HG03354 (cell line): ENCODE measurements at regions not wholly inside any gene's neighbourhood (a gene's known extent, or its start where the extent isn't known, plus 50 kb on each side); places are given as distances from the start of the nearest gene placed in this dataset.

ENCODE experiments used
- ATAC-seq: cut with Tn5 transposase; IDR thresholded peaks from one replicate; pipeline ENCODE4 v1.9.1; 2021; ENCODE audit warnings: mild to moderate bottlenecking; ENCODE audit not compliant: unreplicated experiment, poor library complexity, severe bottlenecking

DNA sequence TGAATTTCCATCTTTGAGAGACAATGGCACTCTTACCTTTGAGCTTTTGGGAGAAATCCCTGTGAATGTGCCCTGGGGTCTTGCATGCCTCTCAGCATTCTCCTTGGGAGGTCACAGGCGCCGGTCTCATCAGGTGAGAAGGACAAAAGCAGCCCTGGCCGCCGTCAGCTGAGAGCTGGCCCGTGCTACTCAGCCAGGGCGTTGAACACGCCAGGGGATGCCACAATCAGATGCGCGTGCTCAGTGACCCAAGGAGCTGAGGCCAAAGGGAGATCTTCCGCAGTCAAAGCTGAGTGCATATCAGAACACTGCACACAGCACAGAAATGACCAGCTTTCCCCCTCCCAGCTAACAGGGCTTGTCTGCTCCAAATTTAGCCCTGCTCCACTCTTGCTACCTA, 253.6 kb upstream of the NOX3 start:
- no peak for ATAC-seq

DNA sequence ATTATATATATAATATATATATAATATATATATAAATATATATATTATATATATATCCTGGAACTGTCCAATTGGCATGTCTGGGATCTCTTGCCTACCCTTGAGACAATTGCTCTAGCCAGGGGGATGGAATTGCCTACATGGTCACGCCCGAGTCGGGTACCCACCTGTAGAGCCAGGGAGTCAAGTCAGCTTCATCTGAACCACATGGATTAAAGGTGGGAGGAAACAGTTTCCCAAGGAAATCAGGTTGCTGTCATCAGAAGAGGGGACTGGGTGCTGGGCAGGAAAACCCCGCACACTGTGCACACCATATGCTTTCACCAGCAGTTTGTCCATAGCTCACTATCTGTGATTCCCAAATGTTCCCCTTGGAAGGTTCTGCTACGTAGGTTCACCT, 252.5 kb upstream of the NOX3 start:
- ATAC-seq, result no peak

DNA sequence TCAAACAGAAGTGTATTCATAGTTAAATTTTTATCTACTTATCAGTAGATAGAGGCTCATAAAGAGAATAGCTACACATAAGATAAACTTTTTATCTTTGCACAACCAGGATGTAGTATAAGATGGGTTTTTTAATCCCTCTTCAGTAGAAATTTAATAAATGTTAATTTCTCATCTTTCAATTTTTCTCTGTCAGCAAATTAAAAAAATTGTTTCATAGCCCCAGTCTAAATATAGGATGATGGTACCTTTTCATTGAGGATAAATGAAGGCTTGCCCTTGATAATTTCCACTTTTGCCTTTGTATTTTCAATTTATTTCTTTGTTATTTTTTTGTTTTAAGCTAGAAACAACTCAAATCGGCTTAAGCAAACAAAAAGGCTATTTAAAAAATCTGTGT, 251.2 kb upstream of the NOX3 start:
- no peak for ATAC-seq

DNA sequence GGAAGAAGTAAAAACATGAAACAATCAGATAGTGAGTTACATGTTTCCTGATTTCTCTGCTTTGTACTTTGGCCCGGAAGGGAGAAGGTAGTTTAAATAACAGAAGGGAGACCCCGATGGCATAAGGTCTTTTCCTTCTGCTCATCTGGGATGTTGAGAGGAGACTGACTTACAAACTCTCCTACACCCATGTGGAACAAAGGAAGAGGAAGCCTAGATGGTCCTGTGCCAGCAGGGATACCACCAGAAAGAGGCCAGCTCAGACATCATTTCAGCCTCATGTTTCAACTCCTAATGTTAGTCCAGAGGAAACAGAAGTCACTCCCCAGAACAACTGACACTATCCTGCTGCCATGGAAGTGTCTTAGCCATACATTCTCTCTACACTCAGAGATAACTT, 250.7 kb upstream of the NOX3 start:
- ATAC-seq, result no peak

DNA sequence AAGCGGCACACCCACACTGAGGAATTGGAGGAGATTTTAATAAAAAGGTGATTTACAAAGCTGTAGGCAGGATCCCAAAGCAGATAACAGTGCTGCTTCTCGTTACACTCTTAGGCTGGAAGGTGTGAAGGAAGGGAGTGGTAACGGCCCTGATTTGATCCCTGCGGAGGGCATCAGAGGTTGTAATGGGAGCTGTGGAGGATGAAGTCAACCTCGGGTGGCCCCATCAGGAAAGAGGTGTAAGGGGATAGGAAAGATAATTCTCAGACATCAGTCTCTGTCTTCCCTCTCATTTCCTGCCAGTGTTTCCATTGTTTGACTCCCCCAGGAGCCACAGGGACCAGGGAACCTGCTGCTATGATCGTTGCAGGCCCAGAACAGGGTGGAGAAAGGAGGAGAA, 245.7 kb upstream of the NOX3 start:
- no peak for ATAC-seq

DNA sequence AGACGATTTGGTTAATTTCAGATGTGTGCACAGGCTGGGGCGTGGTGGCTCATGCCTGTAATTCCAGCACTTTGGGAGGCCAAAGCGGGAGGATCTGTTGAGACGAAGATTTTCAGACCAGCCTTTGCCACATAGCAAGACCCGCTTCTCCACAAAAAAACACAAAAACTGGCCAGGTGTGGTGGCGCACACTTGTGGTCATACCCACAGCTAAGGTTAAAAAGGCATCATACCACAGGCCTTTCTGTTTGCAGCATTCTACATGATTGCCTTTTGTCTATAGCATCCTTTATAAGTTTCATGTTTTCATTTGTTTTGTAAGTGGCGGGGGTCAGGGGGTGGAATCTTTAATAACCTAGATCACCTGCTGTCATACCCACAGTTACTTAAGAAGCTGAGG, 239.9 kb upstream of the NOX3 start:
- no peak for ATAC-seq

DNA sequence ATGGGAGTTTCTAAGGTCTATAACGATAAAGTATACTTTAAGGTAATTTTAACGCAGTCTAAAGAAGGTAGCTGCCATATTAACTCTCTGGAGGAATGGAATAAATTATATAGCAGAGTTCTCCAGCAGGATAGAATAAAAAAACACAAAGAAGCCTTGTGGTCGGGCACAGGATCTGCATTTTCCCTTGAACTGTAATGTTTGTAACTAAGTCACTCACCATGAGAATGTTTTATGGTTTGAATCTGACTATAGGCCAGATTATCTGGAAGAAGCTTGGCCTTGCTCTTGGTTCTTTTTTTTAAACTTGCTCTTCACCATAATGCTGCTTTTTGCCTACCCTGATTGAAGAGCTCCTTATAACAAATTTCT, 238.8 kb upstream of the NOX3 start:
- no peak for ATAC-seq

DNA sequence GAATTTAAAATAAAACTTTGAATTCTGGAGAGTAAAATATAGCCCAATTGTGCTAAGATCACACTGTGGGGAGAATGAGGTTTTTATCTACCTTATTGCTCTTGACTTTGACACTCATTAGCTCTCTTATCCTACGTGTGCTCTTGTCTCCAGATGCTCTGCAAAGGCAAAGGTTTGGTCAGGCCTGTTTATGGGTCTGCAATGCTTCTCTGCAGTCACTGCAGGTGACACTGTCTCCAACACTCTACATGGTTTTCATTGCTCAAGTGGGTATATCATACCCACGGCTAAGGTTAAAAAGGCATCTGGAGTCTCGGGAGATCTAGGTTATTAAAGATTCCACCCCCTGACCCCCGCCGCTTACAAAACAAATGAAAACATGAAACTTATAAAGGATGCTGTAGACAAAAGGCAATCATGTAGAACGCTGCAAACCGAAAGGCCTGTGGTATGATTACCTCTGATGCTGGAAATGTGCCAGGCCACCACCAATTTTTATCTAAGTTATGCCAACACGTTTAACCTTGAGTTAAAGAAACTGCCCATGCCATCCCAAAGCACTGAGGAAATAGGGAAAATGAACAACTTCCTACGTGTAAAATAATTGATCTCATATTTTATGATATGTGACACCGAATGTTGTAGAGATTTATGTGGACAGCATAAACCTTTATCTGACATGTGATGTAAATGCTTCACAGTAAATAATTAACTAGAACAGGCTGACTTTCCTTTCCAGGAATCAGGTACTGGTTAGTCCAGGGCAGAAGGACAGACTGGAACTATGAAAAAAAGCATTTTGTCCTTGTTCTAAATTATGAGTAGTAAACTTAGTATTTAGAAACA, 238.2 kb upstream of the NOX3 start:
- ATAC-seq, result no peak

DNA sequence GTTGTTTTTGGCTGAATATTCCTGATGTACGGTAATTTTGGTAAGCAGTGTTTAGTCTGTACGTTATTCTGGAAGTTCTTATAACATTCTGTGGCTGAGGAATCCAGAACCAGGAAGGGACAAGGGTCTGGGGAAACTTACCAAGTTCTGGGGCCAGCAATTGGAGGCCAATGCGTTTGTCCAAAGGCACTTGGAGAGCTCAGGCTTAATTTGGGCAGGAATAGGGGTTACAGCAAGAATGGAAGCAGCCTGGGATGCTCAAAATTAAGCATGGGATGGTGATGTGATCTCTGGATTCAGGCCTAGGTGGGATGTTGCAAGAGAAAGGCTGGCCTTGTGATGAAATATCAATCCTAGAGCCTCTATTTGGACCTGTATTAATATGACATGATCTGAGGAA, 235.2 kb upstream of the NOX3 start:
- no peak for ATAC-seq

DNA sequence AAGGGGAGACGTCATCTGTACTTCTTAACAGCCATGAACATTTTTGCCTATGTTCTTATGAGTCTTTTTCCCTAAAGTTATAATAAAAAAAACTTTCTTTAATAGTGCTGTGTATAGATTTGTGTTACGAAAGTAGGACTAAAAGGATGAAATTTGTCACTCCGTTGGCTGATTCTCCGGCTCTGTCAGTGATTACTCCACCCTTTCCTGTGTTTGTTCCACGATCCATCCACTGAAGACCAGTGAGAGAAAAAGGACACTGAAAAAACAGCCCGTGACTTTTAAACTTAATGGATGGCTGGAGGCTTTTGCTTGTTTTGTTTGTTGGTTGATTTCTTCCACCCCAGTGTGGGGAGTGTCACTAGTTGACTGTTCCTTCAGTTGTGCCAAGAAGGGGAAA, 232.0 kb upstream of the NOX3 start:
- ATAC-seq, result no peak

DNA sequence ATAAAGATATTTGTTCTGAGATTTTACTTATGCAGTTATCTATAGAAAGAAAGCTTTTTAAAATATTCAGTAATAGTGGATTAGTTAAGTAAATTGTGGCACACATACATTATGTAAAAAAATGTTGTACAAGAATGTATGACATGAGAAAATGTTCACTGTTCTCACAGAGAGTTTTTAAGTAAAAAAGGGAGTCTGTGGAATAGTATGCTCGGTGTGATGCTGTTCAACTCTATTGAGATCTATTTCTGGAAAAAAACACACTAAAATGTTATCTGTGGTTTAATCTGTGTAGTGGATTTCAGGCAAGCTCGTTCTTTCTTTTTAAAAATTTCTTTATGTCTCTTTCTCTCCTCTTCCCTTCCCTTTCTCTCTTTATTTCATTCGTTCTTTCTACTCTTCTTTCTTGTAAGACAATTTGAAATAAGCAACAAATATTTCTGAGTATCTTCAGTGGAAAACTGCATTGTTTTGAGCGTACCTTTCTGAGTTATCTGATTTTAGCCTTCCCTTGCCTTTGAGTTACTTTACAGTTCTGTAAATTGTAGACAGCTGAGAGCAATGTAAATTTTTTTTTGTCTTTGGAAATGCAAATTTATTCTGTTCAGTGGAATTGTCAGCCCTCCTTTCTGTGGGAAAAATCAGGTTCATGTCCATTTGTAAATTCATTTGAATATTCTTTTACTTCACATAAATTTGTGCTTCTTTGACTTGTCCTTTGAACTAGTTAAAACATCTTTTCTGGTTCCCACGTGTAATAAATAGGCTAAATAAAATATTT, 229.0 kb upstream of the NOX3 start:
- no peak for ATAC-seq

DNA sequence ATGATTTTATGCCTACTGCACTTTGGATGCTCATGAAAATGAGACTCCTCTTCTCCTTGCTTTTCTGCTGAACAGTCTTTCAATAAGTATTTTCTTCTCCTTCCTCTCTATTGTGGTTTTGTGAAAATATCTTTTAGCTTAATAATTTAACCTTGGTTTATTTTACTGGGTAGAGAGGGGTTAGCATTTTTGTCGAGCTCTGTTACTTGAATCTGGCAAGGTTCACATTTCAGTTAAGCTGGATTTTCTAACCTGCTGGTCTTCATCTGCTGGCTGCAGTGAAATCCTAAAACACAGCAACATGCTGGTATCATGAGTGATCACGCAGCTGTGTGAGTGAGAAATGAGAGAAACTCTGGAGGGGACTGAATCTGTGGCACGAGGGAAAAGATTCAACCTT, 222.7 kb upstream of the NOX3 start:
- ATAC-seq, result no peak

DNA sequence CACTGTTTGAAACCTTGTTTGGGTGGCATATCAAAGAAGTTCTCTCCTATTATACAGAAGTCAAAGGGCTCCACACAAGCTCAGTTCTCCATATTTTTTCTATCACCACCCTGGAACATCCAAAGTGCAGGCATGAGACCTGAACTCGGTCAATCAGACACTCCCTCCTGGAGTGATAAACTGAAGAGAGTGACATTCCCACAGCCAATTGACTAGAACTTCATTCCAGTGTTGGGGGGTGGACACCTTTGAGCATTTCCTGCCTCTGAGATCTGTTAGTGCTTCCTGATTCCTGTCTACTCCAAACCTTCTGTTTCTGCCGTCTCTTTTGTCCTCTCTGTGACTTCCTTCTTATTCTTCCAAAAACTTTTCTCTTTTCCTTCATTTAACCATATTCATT, 220.7 kb upstream of the NOX3 start:
- ATAC-seq, result no peak

DNA sequence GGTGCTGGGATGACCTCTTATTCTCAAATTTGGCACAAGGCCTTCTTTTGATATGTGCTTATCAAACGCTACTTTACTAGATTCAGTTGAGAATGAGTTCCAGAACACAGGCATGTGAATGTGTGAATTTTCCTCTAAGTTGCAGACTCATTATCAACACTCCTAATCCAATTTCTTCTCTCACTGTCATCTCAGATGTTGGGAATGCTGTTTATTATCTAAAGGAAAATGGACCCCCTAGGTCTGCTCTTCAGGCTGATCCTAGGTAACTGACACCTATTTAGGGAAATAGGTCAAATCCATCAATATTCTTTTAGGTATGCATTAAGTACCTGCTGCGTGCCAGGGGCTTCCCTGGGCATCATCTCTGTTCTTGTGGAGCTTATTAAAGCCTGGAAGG, 215.0 kb upstream of the NOX3 start:
- ATAC-seq, result no peak

DNA sequence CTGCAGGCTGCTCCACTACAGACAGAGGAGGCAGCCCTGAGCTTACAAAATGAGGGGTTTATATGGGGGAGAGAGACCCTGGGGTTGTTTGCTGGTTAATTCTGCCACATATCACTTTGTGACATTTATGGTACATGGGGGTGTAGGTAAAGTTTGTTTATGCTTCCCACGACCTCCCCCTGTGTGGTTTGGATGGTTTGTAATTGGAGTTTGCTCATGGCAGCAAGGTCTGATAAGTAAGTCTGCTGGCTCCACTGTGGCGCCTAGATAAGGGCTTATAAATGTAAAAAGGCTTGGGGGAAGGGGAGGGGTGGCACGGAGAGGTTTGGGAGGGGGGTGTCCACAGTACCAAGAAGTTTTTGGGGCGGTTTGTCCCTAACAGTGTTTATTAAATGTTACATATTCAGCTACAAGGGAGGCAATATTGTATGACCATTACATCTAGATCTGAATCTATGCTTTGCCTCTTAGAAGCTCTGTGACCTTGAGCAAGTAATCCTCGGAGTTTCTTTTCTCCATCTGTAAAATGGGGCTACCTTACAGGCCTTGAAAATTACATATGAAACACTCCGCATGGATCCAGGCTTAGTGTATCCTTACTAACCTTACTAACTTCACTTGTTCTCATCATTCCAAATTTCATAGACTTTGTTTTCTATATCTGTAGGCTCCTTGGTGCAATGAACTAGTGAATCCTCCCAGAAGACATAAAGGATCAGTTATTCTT, 204.8 kb upstream of the NOX3 start:
- no peak for ATAC-seq

DNA sequence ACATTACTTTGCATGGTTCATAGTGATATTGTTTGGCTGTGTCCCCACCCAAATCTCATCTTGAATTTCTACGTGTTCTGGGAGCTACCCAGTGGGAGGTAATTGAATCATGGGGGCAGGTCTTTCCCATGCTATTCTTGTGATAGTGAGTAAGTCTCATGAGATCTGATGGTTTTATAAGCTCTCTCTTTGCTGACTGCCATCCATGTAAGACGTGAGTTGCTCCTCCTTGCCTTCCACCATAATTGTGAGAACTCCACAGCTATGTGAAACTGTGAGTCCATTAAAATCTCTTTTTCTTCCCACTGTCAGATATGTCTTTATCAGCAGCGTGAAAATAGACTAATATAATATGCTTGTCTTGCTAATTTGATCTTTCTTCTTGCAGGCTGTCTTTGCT, 200.4 kb upstream of the NOX3 start:
- ATAC-seq, result no peak

DNA sequence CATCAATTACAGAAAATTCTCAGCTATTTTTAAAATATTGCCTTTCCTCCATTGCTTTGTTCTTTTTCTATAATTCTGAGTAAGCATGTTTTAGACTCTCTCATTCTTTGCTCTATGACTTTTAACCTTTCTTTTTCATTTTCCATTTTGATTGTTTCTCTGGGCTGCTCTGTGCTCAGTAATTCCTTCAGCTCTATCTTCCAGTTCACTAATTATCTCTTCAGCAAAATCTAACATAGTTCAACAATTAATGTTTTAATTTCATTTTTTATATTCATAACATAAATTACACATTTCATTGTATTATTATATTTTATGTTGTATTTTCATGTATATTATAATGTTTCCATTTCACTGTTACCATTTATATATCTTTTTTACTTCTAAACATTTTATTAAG, 198.8 kb upstream of the NOX3 start:
- no peak for ATAC-seq

DNA sequence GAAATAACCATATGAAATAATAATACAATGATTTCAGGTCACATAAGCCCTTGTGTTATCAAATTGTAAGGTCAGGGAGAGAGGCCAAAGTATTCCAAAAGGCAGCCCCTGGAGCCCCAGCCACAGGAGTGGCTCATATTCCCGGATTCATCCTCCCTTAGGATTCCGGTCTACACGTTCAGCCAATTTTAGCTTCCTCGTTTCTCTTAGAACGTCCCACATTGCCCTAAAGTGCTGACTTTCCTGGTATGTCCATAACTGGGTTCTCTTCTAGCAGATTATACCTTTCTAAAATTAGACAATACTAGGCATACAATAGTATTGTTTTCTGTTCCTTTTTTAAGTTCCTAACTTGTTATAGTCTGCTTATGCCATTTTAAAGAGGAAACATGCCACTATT, 192.7 kb upstream of the NOX3 start:
- no peak for ATAC-seq

DNA sequence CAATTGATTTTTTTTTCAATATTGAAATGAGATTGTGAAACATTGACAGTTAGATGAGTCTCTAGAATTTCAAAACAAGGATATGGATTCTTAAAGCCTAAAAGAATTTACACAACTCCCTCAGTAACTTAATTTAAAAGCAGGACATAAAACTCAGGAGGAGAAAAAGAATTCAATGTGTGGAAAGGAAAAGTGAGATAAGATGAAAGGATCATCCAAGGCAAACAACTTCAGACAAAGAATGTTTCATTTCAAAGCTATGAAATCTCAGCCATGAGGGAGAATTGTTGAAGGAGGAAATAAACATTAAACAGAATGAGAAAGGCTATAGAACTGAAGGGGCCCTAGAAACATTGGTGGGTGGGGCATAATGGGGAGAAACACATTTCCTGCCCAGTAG, 191.7 kb upstream of the NOX3 start:
- no peak for ATAC-seq

DNA sequence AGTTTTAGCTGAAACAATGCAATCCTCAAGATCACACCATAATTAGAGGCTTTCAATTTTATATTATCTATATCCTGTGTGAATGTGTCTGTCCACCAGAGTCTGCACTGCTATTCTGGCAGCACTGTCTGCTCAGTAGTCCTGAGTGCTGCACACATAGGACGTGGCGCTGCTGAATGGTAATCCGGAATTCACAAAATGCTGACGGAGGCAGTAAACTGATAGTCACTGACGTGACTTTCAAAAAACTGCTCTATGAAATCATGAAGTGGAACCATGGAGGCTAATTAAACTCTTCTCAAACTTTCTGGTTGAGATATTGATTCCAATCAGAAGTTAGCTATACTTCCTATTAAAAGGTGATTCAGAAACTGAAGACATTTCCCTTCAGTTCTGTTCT, 190.8 kb upstream of the NOX3 start:
- ATAC-seq, result no peak

DNA sequence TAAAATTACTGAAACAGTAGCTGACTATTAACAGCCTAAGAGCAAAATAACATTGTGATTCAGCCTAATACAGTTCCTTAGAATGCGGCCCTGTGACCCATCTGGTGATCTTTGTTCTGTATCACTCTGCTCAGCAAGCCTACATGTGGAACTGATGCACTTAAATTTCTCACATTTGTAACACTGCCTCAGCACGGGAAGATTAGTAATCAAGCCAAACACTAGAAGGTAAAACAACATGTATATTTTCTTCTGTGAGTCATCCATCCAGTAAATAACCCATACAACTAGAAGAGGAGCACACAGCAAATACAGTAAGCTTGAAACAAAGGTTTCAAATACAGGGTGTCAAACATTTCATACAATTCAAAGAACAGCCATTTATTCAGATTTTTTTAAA, 189.7 kb upstream of the NOX3 start:
- no peak for ATAC-seq
